ENCODE measurements at regions not wholly inside any gene's neighbourhood (a gene's known extent, or its start where the extent isn't known, plus 50 kb on each side); places are given as distances from the start of the nearest gene placed in this dataset.

DNA sequence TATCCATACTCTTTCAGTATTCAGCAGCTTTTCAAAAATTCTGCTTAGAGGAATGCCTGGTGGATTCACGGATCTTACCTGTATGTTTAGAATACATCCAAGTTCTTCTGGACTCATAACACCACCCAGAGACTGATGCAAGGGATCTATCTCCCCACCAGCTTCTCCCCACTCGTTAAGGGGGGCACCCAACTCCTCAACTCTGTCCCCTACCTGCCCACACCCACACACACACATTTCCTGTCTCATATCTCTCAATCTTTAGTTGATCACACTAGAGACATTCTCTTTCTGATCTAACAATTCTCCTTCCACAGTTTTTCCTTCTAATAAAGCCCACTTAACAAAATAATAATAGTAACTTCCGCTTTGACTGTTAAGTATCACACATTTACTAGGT, 110.1 kb downstream of the DLEU7 start:
- Histone ChIP-seq H3K27ac (ENCODE audit: low read length) (no peak overlapping the region), H3K4me1 (ENCODE audit: control insufficient read depth, insufficient read depth, low read length) (no peaks in the 10 kb centered on the region), H3K36me3 (ENCODE audit: control insufficient read depth, insufficient read depth, low read length) (no peaks in the 10 kb centered on the region), H3K9me3 (ENCODE audit: control insufficient read depth, insufficient read depth, low read length) (no peaks in the 10 kb centered on the region), H3K27me3 (ENCODE audit: control insufficient read depth, insufficient read depth, low read length) (peaks cover 5% of the 10 kb centered on the region), H3K4me3 (ENCODE audit: low read length) (no peak overlapping the region)
- intact Hi-C loops (cut with micrococcal nuclease) = no loop called here
- Mint-ChIP-seq H3K9me3 (no peaks in the 10 kb centered on the region), H3K4me1 (no peaks in the 10 kb centered on the region), H3K27me3 (ENCODE audit: low read depth in 2 of 2) (peaks cover 13 to 45% of the 10 kb centered on the region in 2 donors), H3K36me3 (no peaks in the 10 kb centered on the region), H3K27ac (no peak overlapping the region), H3K4me3 (no peak overlapping the region)
- no peak for DNase-seq
- no peak for ATAC-seq
- no peak for TF ChIP-seq CTCF (IDR thresholded peaks at IDR 0.05)
- WGBS (ENCODE audit: insufficient coverage) = 76% methylated on average over 3 of the region's 3 CpGs

DNA sequence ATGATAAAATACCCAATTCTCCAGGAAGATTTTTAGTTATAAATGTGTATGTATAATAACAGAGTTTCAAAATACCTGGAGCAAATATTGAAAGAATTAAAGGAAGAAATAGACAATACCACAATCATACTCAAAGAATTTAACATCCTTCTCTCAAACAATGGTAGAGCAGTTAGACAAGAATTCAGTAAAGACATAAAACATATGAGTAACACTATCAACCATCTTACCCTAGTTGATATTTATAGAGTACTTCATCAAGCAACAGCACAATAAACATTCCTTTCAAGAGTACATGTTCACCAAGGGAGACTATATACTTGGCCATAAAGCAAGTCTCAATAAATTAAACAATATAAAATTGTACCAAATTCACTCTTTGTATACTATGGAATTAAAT, 108.4 kb downstream of the DLEU7 start:
- DNase-seq = no peak
- ATAC-seq = no peak
- Mint-ChIP-seq H3K9me3 (no peaks in the 10 kb centered on the region), H3K4me1 (no peaks in the 10 kb centered on the region), H3K4me3 (no peak overlapping the region), H3K27ac (no peak overlapping the region), H3K27me3 (ENCODE audit: low read depth in 2 of 2) (peaks cover 13 to 48% of the 10 kb centered on the region in 2 donors), H3K36me3 (no peaks in the 10 kb centered on the region)
- Histone ChIP-seq H3K27ac (ENCODE audit: low read length) (no peak overlapping the region), H3K36me3 (ENCODE audit: control insufficient read depth, insufficient read depth, low read length) (no peaks in the 10 kb centered on the region), H3K27me3 (ENCODE audit: control insufficient read depth, insufficient read depth, low read length) (no peaks in the 10 kb centered on the region), H3K4me1 (ENCODE audit: control insufficient read depth, insufficient read depth, low read length) (no peaks in the 10 kb centered on the region), H3K4me3 (ENCODE audit: low read length) (no peak overlapping the region), H3K9me3 (ENCODE audit: control insufficient read depth, insufficient read depth, low read length) (no peaks in the 10 kb centered on the region)
- intact Hi-C loops (cut with micrococcal nuclease) = no loop called here
- no peak for TF ChIP-seq CTCF (IDR thresholded peaks at IDR 0.05)

GRCh38 chr13:50740052-50740741, 103.3 kb downstream of the DLEU7 start:
- no peak overlapping the region for H3K27ac ChIP-seq (ENCODE audit: low read length)
- H3K9me3 ChIP-seq (ENCODE audit: control insufficient read depth, insufficient read depth, low read length) = no peaks in the 10 kb centered on the region
- H3K9me3 Mint-ChIP-seq = no peaks in the 10 kb centered on the region
- H3K27me3 Mint-ChIP-seq (ENCODE audit: low read depth in 2 of 2) = peaks cover 28 to 40% of the 10 kb centered on the region in 2 donors
- H3K27me3 ChIP-seq (ENCODE audit: control insufficient read depth, insufficient read depth, low read length) = no peaks in the 10 kb centered on the region
- TF ChIP-seq CTCF (IDR thresholded peaks at IDR 0.05) = no peak
- no peak overlapping the region for H3K27ac Mint-ChIP-seq
- ATAC-seq (no peak), DNase-seq (no peak)
- no peaks in the 10 kb centered on the region for H3K4me1 ChIP-seq (ENCODE audit: control insufficient read depth, insufficient read depth, low read length)
- H3K4me1 Mint-ChIP-seq = peaks cover 6 to 9% of the 10 kb centered on the region in 2 donors
- intact Hi-C loops (cut with micrococcal nuclease) = no loop called here
- no peak overlapping the region for H3K4me3 Mint-ChIP-seq
- no peaks in the 10 kb centered on the region for H3K36me3 ChIP-seq (ENCODE audit: control insufficient read depth, insufficient read depth, low read length)
- H3K4me3 ChIP-seq (ENCODE audit: low read length) = no peak overlapping the region
- no peaks in the 10 kb centered on the region for H3K36me3 Mint-ChIP-seq
- WGBS (ENCODE audit: insufficient coverage) = 79% methylated on average over 2 of the region's 3 CpGs

DNA sequence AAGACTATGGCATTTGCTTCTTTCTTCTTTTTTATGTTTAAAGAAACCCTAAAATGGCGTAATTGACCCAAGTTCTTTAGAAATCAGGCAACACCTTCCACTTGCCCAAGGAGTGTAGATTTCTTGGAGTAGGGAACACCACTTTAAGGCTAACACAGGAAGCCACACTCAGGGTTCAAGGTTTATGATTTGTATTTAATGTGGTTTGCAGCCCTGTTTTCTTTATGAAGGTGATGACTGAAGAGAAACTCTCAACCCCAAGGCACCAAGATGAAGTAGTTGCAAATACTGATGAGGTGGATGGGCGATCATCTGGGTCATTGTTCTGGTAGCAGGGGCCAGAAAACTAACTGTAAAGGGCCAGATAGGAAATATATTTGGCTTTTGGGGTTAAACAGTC, 101.1 kb downstream of the DLEU7 start:
- H3K27me3 ChIP-seq (ENCODE audit: control insufficient read depth, insufficient read depth, low read length) = no peaks in the 10 kb centered on the region
- no peaks in the 10 kb centered on the region for H3K4me1 ChIP-seq (ENCODE audit: control insufficient read depth, insufficient read depth, low read length)
- H3K9me3 ChIP-seq (ENCODE audit: control insufficient read depth, insufficient read depth, low read length) = no peaks in the 10 kb centered on the region
- intact Hi-C loops (cut with micrococcal nuclease) = no loop called here
- 10% methylated on average over 1 of the region's 2 CpGs for WGBS (ENCODE audit: insufficient coverage)
- ATAC-seq (no peak), DNase-seq (no peak)
- H3K36me3 ChIP-seq (ENCODE audit: control insufficient read depth, insufficient read depth, low read length) = no peaks in the 10 kb centered on the region
- Mint-ChIP-seq H3K27ac (no peak overlapping the region), H3K36me3 (no peaks in the 10 kb centered on the region), H3K27me3 (ENCODE audit: low read depth in 2 of 2) (peaks cover 25 to 32% of the 10 kb centered on the region in 2 donors), H3K4me1 (peaks cover 6 to 9% of the 10 kb centered on the region in 2 donors), H3K9me3 (no peaks in the 10 kb centered on the region), H3K4me3 (no peak overlapping the region)
- H3K27ac ChIP-seq (ENCODE audit: low read length) = no peak overlapping the region
- no peak for TF ChIP-seq CTCF (IDR thresholded peaks at IDR 0.05)
- no peak overlapping the region for H3K4me3 ChIP-seq (ENCODE audit: low read length)
